WTC11 (cell line): ENCODE measurements at regions not wholly inside any gene's neighbourhood (a gene's known extent, or its start where the extent isn't known, plus 50 kb on each side); places are given as distances from the start of the nearest gene placed in this dataset.

Experiments used
- ATF2 ChIP-seq: sonication (generic); formaldehyde crosslinking; IDR thresholded peaks from 2 replicates; pipeline ENCODE4 v1.8.1; 2022; ENCODE audit warnings: low read depth, missing genetic modification reagents, borderline replicate concordance
- ATF3 ChIP-seq: sonication (generic); formaldehyde crosslinking; conservative IDR thresholded peaks from 2 replicates; pipeline ENCODE4 v1.8.1; 2022; ENCODE audit warnings: mild to moderate bottlenecking, missing genetic modification reagents
- CTCF ChIP-seq: fragments of 200-600 bp; IDR thresholded peaks from 2 replicates; pipeline ENCODE4 v1.8.0; 2022; ENCODE audit warnings: antibody characterized with exemption
- ETV6 ChIP-seq: sonication (generic); formaldehyde crosslinking; IDR thresholded peaks from 2 replicates; pipeline ENCODE4 v1.8.1; 2022; ENCODE audit warnings: mild to moderate bottlenecking, missing genetic modification reagents
- FOXP1 ChIP-seq: sonication (generic); formaldehyde crosslinking; IDR thresholded peaks from 2 replicates; pipeline ENCODE4 v1.8.0; 2022; ENCODE audit warnings: missing genetic modification reagents, mild to moderate bottlenecking, moderate library complexity, borderline replicate concordance
- MAX ChIP-seq: sonication (generic); formaldehyde crosslinking; IDR thresholded peaks from 2 replicates; pipeline ENCODE4 v1.8.0; 2022; ENCODE audit warnings: mild to moderate bottlenecking, missing genetic modification reagents
- MXD4 ChIP-seq: fragments of 250-450 bp; sonication (Bioruptor Pico); IDR thresholded peaks from 2 replicates; pipeline ENCODE4 v1.8.0; 2021; ENCODE audit warnings: mild to moderate bottlenecking, moderate library complexity, borderline replicate concordance
- SP1 ChIP-seq: sonication (generic); formaldehyde crosslinking; conservative IDR thresholded peaks from 2 replicates; pipeline ENCODE4 v1.8.1; 2022; ENCODE audit warnings: missing genetic modification reagents
- STAT6 ChIP-seq: sonication (generic); formaldehyde crosslinking; conservative IDR thresholded peaks from 2 replicates; pipeline ENCODE4 v1.8.1; 2023; ENCODE audit warnings: mild to moderate bottlenecking, low read depth, missing genetic modification reagents, moderate library complexity
- USF1 ChIP-seq: sonication (generic); formaldehyde crosslinking; IDR thresholded peaks from 2 replicates; pipeline ENCODE4 v1.8.0; 2022; ENCODE audit warnings: mild to moderate bottlenecking, missing genetic modification reagents
- USF2 ChIP-seq: sonication (generic); formaldehyde crosslinking; IDR thresholded peaks from 2 replicates; pipeline ENCODE4 v1.8.1; 2023; ENCODE audit warnings: mild to moderate bottlenecking, missing genetic modification reagents, moderate library complexity
- ZBTB43 ChIP-seq: sonication (generic); formaldehyde crosslinking; IDR thresholded peaks from 2 replicates; pipeline ENCODE4 v1.8.1; 2023; ENCODE audit warnings: mild to moderate bottlenecking, missing genetic modification reagents
- ZNF121 ChIP-seq: sonication (generic); formaldehyde crosslinking; IDR thresholded peaks from 2 replicates; pipeline ENCODE4 v1.8.0; 2023; ENCODE audit warnings: missing genetic modification reagents
- ZNF512 ChIP-seq: sonication (generic); formaldehyde crosslinking; IDR thresholded peaks from 2 replicates; pipeline ENCODE4 v1.8.1; 2022; ENCODE audit warnings: missing genetic modification reagents, borderline replicate concordance

GRCh38 chr1:198064181-198064580 lies 92.6 kb upstream of the NEK7 start:
- TF ChIP-seq MAX (CRISPR knock-in tag) (no peak), CTCF (no peak), ZBTB43 (no peak), MXD4 (CRISPR knock-in tag) (no peak), SP1 (CRISPR knock-in tag) (no peak), ZNF512 (CRISPR knock-in tag) (no peak), ETV6 (no peak), USF1 (CRISPR knock-in tag) (no peak), ATF3 (no peak), USF2 (no peak), STAT6 (CRISPR knock-in tag) (no peak), ZNF121 (CRISPR knock-in tag) (no peak), ATF2 (CRISPR knock-in tag) (no peak), FOXP1 (CRISPR knock-in tag) (no peak)
